Keratinocyte (primary cell): ENCODE measurements at regions not wholly inside any gene's neighbourhood (a gene's known extent, or its start where the extent isn't known, plus 50 kb on each side); places are given as distances from the start of the nearest gene placed in this dataset.

ENCODE experiments used
- DNase-seq: peaks from one replicate; pipeline ENCODE4 v3.0.0-alpha.2; 2011; ENCODE audit warnings: low read depth, missing footprints, low spot score
- FAIRE-seq: peaks from 2 replicates; lab custom pipeline; 2011; peaks lifted over from hg19 to GRCh38; lab: Jason Lieb, UNC
- H2AFZ ChIP-seq: 2 replicates; pipeline ENCODE4 v1.6.0; 2012; ENCODE audit warnings: low read length, control low read depth, inconsistent platforms; ENCODE audit not compliant: control insufficient read depth
- H3K27ac ChIP-seq: 2 replicates; pipeline ENCODE4 v1.5.1; 2011; ENCODE audit warnings: low read length; ENCODE audit not compliant: control insufficient read depth, insufficient read depth
- H3K27me3 ChIP-seq: 3 replicates; pipeline ENCODE4 v1.6.0; 2011; ENCODE audit warnings: low read length; ENCODE audit not compliant: control insufficient read depth, insufficient read depth; ENCODE audit errors: extremely low read depth
- H3K36me3 ChIP-seq, 2 experiments: 2 replicates in 1 of 2; 3 replicates in 1 of 2; pipeline ENCODE4 v1.5.1; 2011; ENCODE audit warnings: low read length in 2 of 2, mild to moderate bottlenecking in 1 of 2; ENCODE audit not compliant: control insufficient read depth in 2 of 2, insufficient read depth in 2 of 2; ENCODE audit errors: extremely low read depth in 1 of 2
- H3K4me1 ChIP-seq: 3 replicates; pipeline ENCODE4 v1.5.1; 2011; ENCODE audit warnings: low read length; ENCODE audit not compliant: control insufficient read depth, insufficient read depth; ENCODE audit errors: extremely low read depth
- H3K4me2 ChIP-seq: 3 replicates; pipeline ENCODE4 v1.6.0; 2011; ENCODE audit warnings: low read depth, low read length; ENCODE audit not compliant: control insufficient read depth, insufficient read depth; ENCODE audit errors: extremely low read depth
- H3K4me3 ChIP-seq, 3 experiments: fragments of 200-600 bp in 1 of 3; sonication (generic) in 1 of 3; 2 replicates in 2 of 3; 3 replicates in 1 of 3; pipeline ENCODE4 v1.5.1; 2011 to 2016; ENCODE audit warnings: low read length in 3 of 3, mild to moderate bottlenecking in 3 of 3, control low read depth in 2 of 3, inconsistent platforms in 1 of 3, low read depth in 1 of 3, mixed read lengths in 1 of 3, mixed run types in 1 of 3, moderate library complexity in 1 of 3; ENCODE audit not compliant: control insufficient read depth in 2 of 3, insufficient read depth in 2 of 3; ENCODE audit errors: extremely low read depth in 1 of 3
- H3K79me2 ChIP-seq: 2 replicates; pipeline ENCODE4 v1.6.0; 2012; ENCODE audit warnings: low read length; ENCODE audit not compliant: control insufficient read depth, insufficient read depth
- H3K9ac ChIP-seq: 3 replicates; pipeline ENCODE4 v1.6.0; 2011; ENCODE audit warnings: low read length; ENCODE audit not compliant: control insufficient read depth, insufficient read depth; ENCODE audit errors: extremely low read depth
- H3K9me1 ChIP-seq: 3 replicates; pipeline ENCODE4 v1.6.0; 2011; ENCODE audit warnings: low read length; ENCODE audit not compliant: control insufficient read depth, insufficient read depth; ENCODE audit errors: extremely low read depth
- H3K9me3 ChIP-seq: 2 replicates; pipeline ENCODE4 v1.5.1; 2012; ENCODE audit warnings: low read depth, low read length; ENCODE audit not compliant: control insufficient read depth
- H4K20me1 ChIP-seq: 3 replicates; pipeline ENCODE4 v1.6.0; 2011; ENCODE audit warnings: low read length; ENCODE audit not compliant: control insufficient read depth, insufficient read depth; ENCODE audit errors: extremely low read depth
- EZH2 ChIP-seq: IDR thresholded peaks from one replicate; pipeline ENCODE4 v1.6.1; 2012; ENCODE audit warnings: inconsistent platforms, mild to moderate bottlenecking, low read length, moderate library complexity
- dilution Hi-C: fragments of 300-500 bp; cut with MboI; formaldehyde crosslinking; loops from one replicate; pipeline ENCODE4 v1.7.0; 2020; ENCODE audit warnings: low sequenced_read_pairs; ENCODE audit not compliant: extremely low pct_ligation_motif_present
- TF ChIP-seq, protein P1 (sequence below), 3 experiments: IDR thresholded peaks in 1 of 3; conservative IDR thresholded peaks in 1 of 3; optimal IDR thresholded peaks in 1 of 3; 2 replicates in 2 of 3; 3 replicates in 1 of 3; pipeline versions ENCODE3 to v1.5.1; 2011; ENCODE audit warnings: low read length in 3 of 3, mild to moderate bottlenecking in 3 of 3, moderate library complexity in 2 of 3, control low read depth in 1 of 3, inconsistent platforms in 1 of 3; ENCODE audit not compliant: insufficient read depth in 2 of 3; ENCODE audit errors: extremely low read depth in 1 of 3

DNA sequence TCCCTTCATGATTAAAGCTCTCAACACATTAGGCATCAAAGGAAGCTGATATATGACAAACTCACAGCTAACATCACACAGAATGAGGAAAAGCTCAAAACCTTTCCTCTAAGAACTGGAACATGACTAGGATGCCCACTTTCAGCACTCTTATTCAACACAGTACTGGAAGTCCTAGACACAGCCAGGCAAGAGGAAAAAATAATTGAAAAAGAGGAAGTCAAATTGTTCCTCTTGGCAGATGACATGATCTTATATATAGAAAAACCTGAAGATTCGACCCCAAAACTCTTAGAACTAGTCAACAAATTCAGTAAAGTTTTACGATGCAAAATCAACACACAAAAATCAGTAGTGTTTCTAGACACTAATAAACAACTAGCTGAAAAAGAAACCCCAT is 144.3 kb upstream of the NREP start:
- dilution Hi-C loops = no loop called here

DNA sequence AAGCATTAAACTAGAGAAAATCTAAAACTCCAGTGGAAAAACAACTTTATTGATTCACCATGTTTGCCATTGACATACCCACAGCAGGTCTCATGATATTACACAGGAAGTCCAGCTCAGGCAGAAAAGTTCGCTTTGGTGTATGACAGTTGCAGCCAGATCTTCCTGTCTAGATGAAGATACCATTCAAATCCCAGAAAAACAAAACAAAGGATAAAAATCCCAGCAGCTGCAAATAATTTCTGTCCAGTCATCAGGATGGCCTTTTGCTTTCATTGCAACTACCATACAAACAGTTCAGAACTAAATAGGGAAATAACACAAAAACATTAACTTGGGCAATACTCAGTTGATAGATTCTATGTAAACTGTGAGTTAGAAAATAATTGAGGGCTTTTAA is 136.0 kb upstream of the NREP start:
- H3K4me1 ChIP-seq = no peaks in the 10 kb centered on the region
- no peak overlapping the region for H3K27ac ChIP-seq
- H3K9me1 ChIP-seq = no peaks in the 10 kb centered on the region
- H2AFZ ChIP-seq = no peak overlapping the region
- no peak overlapping the region for H3K4me3 ChIP-seq
- TF ChIP-seq, protein P1, sequence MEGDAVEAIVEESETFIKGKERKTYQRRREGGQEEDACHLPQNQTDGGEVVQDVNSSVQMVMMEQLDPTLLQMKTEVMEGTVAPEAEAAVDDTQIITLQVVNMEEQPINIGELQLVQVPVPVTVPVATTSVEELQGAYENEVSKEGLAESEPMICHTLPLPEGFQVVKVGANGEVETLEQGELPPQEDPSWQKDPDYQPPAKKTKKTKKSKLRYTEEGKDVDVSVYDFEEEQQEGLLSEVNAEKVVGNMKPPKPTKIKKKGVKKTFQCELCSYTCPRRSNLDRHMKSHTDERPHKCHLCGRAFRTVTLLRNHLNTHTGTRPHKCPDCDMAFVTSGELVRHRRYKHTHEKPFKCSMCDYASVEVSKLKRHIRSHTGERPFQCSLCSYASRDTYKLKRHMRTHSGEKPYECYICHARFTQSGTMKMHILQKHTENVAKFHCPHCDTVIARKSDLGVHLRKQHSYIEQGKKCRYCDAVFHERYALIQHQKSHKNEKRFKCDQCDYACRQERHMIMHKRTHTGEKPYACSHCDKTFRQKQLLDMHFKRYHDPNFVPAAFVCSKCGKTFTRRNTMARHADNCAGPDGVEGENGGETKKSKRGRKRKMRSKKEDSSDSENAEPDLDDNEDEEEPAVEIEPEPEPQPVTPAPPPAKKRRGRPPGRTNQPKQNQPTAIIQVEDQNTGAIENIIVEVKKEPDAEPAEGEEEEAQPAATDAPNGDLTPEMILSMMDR (optimal IDR thresholded peaks at IDR 0.05 in 1 of 3, IDR thresholded peaks at IDR 0.05 in 1 of 3, conservative IDR thresholded peaks at IDR 0.05 in 1 of 3; ENCODE audit: extremely low read depth in 1 of 3, insufficient read depth in 2 of 3, low read length in 3 of 3) = no peak
- no peak for TF ChIP-seq EZH2
- FAIRE-seq (no peak), DNase-seq (no peak)
- no peaks in the 10 kb centered on the region for H4K20me1 ChIP-seq
- no peak overlapping the region for H3K9ac ChIP-seq
- no peaks in the 10 kb centered on the region for H3K36me3 ChIP-seq
- H3K4me2 ChIP-seq = no peak overlapping the region
- no peaks in the 10 kb centered on the region for H3K9me3 ChIP-seq
- H3K27me3 ChIP-seq = no peaks in the 10 kb centered on the region
- dilution Hi-C loops = no loop called here
- no peaks in the 10 kb centered on the region for H3K79me2 ChIP-seq

More for the DNA sequence above, 144.3 kb upstream of the NREP start:
- Histone ChIP-seq H3K4me1 (no peaks in the 10 kb centered on the region), H3K27ac (no peak overlapping the region), H3K79me2 (no peaks in the 10 kb centered on the region), H3K9ac (no peak overlapping the region), H3K9me1 (no peaks in the 10 kb centered on the region), H3K4me3 (no peak overlapping the region), H3K36me3 (no peaks in the 10 kb centered on the region), H3K9me3 (no peaks in the 10 kb centered on the region), H3K27me3 (no peaks in the 10 kb centered on the region), H3K4me2 (no peak overlapping the region), H4K20me1 (no peaks in the 10 kb centered on the region), H2AFZ (no peak overlapping the region)
- DNase-seq (no peak), FAIRE-seq (no peak)
- TF ChIP-seq EZH2 = no peak
- TF ChIP-seq, protein P1 (optimal IDR thresholded peaks at IDR 0.05 in 1 of 3, IDR thresholded peaks at IDR 0.05 in 1 of 3, conservative IDR thresholded peaks at IDR 0.05 in 1 of 3; ENCODE audit: extremely low read depth in 1 of 3, insufficient read depth in 2 of 3, low read length in 3 of 3) = no peak
